ENCODE measurements at regions not wholly inside any gene's neighbourhood (a gene's known extent, or its start where the extent isn't known, plus 50 kb on each side); places are given as distances from the start of the nearest gene placed in this dataset.
A peak's percentile ranks its signal among the peaks of the same experiment; 100 is the strongest.

GRCh38 chr6:78300885-78301284 is 566.5 kb upstream of the IRAK1BP1 start:
- DNase-seq (ENCODE audit: low spot score) = no peak
- H3K27me3 Mint-ChIP-seq (ENCODE audit: low read depth) = no peaks in the 10 kb centered on the region
- TF ChIP-seq CTCF (IDR thresholded peaks at IDR 0.05) = no peak
- no peak overlapping the region for H3K4me3 Mint-ChIP-seq (ENCODE audit: unreplicated experiment)
- H3K27ac Mint-ChIP-seq (ENCODE audit: unreplicated experiment) = no peak overlapping the region
- H3K36me3 Mint-ChIP-seq (ENCODE audit: low read depth) = no peaks in the 10 kb centered on the region
- H3K4me1 Mint-ChIP-seq (ENCODE audit: low read depth) = no peaks in the 10 kb centered on the region
- peaks cover 5% of the 10 kb centered on the region for H3K9me3 Mint-ChIP-seq (ENCODE audit: low read depth)

- H3K36me3 Mint-ChIP-seq (ENCODE audit: low read depth) = no peaks in the 10 kb centered on the region
- no peaks in the 10 kb centered on the region for H3K27me3 Mint-ChIP-seq (ENCODE audit: low read depth)
- H3K27ac Mint-ChIP-seq (ENCODE audit: unreplicated experiment) = no peak overlapping the region
- H3K9me3 Mint-ChIP-seq (ENCODE audit: low read depth) = peaks cover 5% of the 10 kb centered on the region
- DNase-seq (ENCODE audit: low spot score) = no peak
- TF ChIP-seq CTCF (IDR thresholded peaks at IDR 0.05) = no peak
- H3K4me1 Mint-ChIP-seq (ENCODE audit: low read depth) = no peaks in the 10 kb centered on the region
- no peak overlapping the region for H3K4me3 Mint-ChIP-seq (ENCODE audit: unreplicated experiment)
These were observed 564.9 kb upstream of the IRAK1BP1 start for GRCh38 chr6:78302411-78302810.

- no peak overlapping the region for H3K27ac Mint-ChIP-seq (ENCODE audit: unreplicated experiment)
- peaks cover 5% of the 10 kb centered on the region for H3K9me3 Mint-ChIP-seq (ENCODE audit: low read depth)
- no peak for DNase-seq (ENCODE audit: low spot score)
- no peak overlapping the region for H3K4me3 Mint-ChIP-seq (ENCODE audit: unreplicated experiment)
- peaks cover 2% of the 10 kb centered on the region for H3K27me3 Mint-ChIP-seq (ENCODE audit: low read depth)
- no peaks in the 10 kb centered on the region for H3K36me3 Mint-ChIP-seq (ENCODE audit: low read depth)
- no peaks in the 10 kb centered on the region for H3K4me1 Mint-ChIP-seq (ENCODE audit: low read depth)
- peak; percentile 36 for TF ChIP-seq CTCF (IDR thresholded peaks at IDR 0.05)
These were observed 559.3 kb upstream of the IRAK1BP1 start for GRCh38 chr6:78308025-78308424.

- no peak overlapping the region for H3K27ac Mint-ChIP-seq (ENCODE audit: unreplicated experiment)
- no peaks in the 10 kb centered on the region for H3K9me3 Mint-ChIP-seq (ENCODE audit: low read depth)
- no peak for TF ChIP-seq CTCF (IDR thresholded peaks at IDR 0.05)
- H3K27me3 Mint-ChIP-seq (ENCODE audit: low read depth) = no peaks in the 10 kb centered on the region
- H3K4me1 Mint-ChIP-seq (ENCODE audit: low read depth) = no peaks in the 10 kb centered on the region
- H3K36me3 Mint-ChIP-seq (ENCODE audit: low read depth) = no peaks in the 10 kb centered on the region
- no peak overlapping the region for H3K4me3 Mint-ChIP-seq (ENCODE audit: unreplicated experiment)
- DNase-seq (ENCODE audit: low spot score) = no peak
These were observed 545.1 kb upstream of the IRAK1BP1 start for GRCh38 chr6:78322068-78322845.

- Mint-ChIP-seq H3K36me3 (ENCODE audit: low read depth) (no peaks in the 10 kb centered on the region), H3K27me3 (ENCODE audit: low read depth) (no peaks in the 10 kb centered on the region), H3K4me1 (ENCODE audit: low read depth) (no peaks in the 10 kb centered on the region), H3K27ac (ENCODE audit: unreplicated experiment) (no peak overlapping the region), H3K9me3 (ENCODE audit: low read depth) (no peaks in the 10 kb centered on the region), H3K4me3 (ENCODE audit: unreplicated experiment) (no peak overlapping the region)
- no peak for DNase-seq (ENCODE audit: low spot score)
- TF ChIP-seq CTCF (IDR thresholded peaks at IDR 0.05) = no peak
These were observed 543.1 kb upstream of the IRAK1BP1 start for GRCh38 chr6:78324213-78324612.

Data from chondrocyte (in vitro differentiated cells).